22Rv1 (cell line): ENCODE measurements at regions not wholly inside any gene's neighbourhood (a gene's known extent, or its start where the extent isn't known, plus 50 kb on each side); places are given as distances from the start of the nearest gene placed in this dataset.

Source experiments
- H3K27ac ChIP-seq: fragments of 450-650 bp; 2 replicates; pipeline ENCODE4 v1.5.1; 2017
- CTCF ChIP-seq: fragments of 450-650 bp; IDR thresholded peaks from 2 replicates; pipeline ENCODE4 v1.5.1; 2017; ENCODE audit warnings: mild to moderate bottlenecking
- ZFX ChIP-seq: fragments of 450-650 bp; IDR thresholded peaks from 2 replicates; pipeline ENCODE4 v1.6.1; 2017; ENCODE audit warnings: antibody characterized with exemption, borderline replicate concordance

GRCh38 chr21:28761674-28762356, 230.9 kb downstream of the LTN1 start:
- TF ChIP-seq ZFX (no peak), CTCF (no peak)
- no peak overlapping the region for H3K27ac ChIP-seq

GRCh38 chr21:28758883-28759242, 233.8 kb downstream of the LTN1 start:
- TF ChIP-seq ZFX (no peak), CTCF (no peak)
- H3K27ac ChIP-seq = no peak overlapping the region

- no peak for TF ChIP-seq ZFX
- no peak for TF ChIP-seq CTCF
Measured at GRCh38 chr21:28758042-28758882, 234.4 kb downstream of the LTN1 start.

GRCh38 chr21:28754862-28755261, 237.8 kb downstream of the LTN1 start:
- H3K27ac ChIP-seq = no peak overlapping the region
- no peak for TF ChIP-seq CTCF
- TF ChIP-seq ZFX = no peak

More at GRCh38 chr21:28758042-28758882, 234.4 kb downstream of the LTN1 start:
- H3K27ac ChIP-seq = no peak overlapping the region

- TF ChIP-seq ZFX = no peak
- no peak for TF ChIP-seq CTCF
- no peak overlapping the region for H3K27ac ChIP-seq
Measured at GRCh38 chr21:28754127-28754611, 238.5 kb downstream of the LTN1 start.

- H3K27ac ChIP-seq = no peak overlapping the region
- TF ChIP-seq ZFX = no peak
Measured at GRCh38 chr21:28752131-28752530, 240.5 kb downstream of the LTN1 start.

- H3K27ac ChIP-seq = no peak overlapping the region
- TF ChIP-seq ZFX = no peak
- TF ChIP-seq CTCF = no peak
Measured at GRCh38 chr21:28751176-28751575, 241.5 kb downstream of the LTN1 start.
